ENCODE measurements at regions not wholly inside any gene's neighbourhood (a gene's known extent, or its start where the extent isn't known, plus 50 kb on each side); places are given as distances from the start of the nearest gene placed in this dataset.

DNA sequence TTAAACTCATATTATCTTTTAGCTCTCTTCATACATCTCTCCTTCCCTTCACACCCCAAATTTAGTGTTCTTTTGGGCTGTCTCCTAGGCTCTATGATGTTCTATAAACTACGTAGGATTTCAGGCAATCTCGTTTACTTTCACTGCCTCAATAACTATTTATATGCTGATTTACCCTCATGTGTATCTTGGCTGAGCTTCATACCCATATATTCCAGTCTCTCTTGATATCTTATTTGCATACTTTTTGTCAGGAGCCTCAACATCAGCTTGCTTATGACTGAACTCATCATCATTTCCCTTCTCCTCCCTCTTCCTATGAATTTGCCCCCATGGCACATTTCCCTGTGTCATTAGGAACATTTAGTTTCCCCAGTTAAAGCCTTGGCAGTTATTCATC, 262.1 kb upstream of the FBXO33 start:
- Histone ChIP-seq H2BK120ac (ENCODE audit: low read depth, low read length, poor library complexity, severe bottlenecking) (no peak overlapping the region), H3K27me3 (ENCODE audit: insufficient read depth, low read length) (no peaks in the 10 kb centered on the region), H3T11ph (ENCODE audit: low read length) (no peak overlapping the region), H3K79me1 (ENCODE audit: insufficient read depth, low read depth, low read length, poor library complexity, severe bottlenecking) (no peaks in the 10 kb centered on the region), H3K4me1 (ENCODE audit: insufficient read depth, low read length) (no peaks in the 10 kb centered on the region), H4K20me1 (ENCODE audit: control insufficient read depth, insufficient read depth, insufficient read length) (no peaks in the 10 kb centered on the region), H3K79me2 (ENCODE audit: insufficient read depth, low read length) (no peaks in the 10 kb centered on the region), H2BK5ac (ENCODE audit: insufficient read length, low read length) (no peak overlapping the region), H3K9me3 (ENCODE audit: control insufficient read depth, low read depth, low read length) (no peaks in the 10 kb centered on the region), H3K23me2 (ENCODE audit: insufficient read length, low read depth, low read length, poor library complexity, severe bottlenecking) (no peaks in the 10 kb centered on the region), H2AK5ac (ENCODE audit: insufficient read length, low read length) (no peak overlapping the region), H2BK12ac (ENCODE audit: insufficient read length, low read depth, low read length) (no peak overlapping the region), H4K91ac (ENCODE audit: insufficient read length, low read depth, low read length) (no peak overlapping the region), H4K5ac (ENCODE audit: insufficient read length, low read depth, low read length) (no peak overlapping the region), H3K4ac (ENCODE audit: low read depth, low read length) (no peak overlapping the region), H3K14ac (ENCODE audit: insufficient read depth, low read length) (no peak overlapping the region), H4K8ac (replicated peaks; ENCODE audit: insufficient read length, low read depth, low read length) (no peak overlapping the region), H3K4me2 (ENCODE audit: insufficient read depth, insufficient read length, low read length) (no peak overlapping the region), H3K27ac (ENCODE audit: insufficient read length, low read depth, low read length) (no peak overlapping the region), H3K23ac (ENCODE audit: insufficient read length, low read depth, low read length) (no peak overlapping the region), H3K56ac (ENCODE audit: insufficient read length, low read depth, low read length) (no peak overlapping the region), H2BK15ac (ENCODE audit: low read depth, low read length) (no peak overlapping the region), H2BK20ac (ENCODE audit: low read depth, low read length, poor library complexity, severe bottlenecking) (no peak overlapping the region), H3K9ac (ENCODE audit: extremely low read depth, insufficient read length, low read length) (no peak overlapping the region), H3K18ac (ENCODE audit: insufficient read length, low read depth, low read length) (no peak overlapping the region), H2AFZ (ENCODE audit: low read length) (no peak overlapping the region)
- Mint-ChIP-seq H3K36me3 (ENCODE audit: insufficient read depth in 1 of 3, low read depth in 3 of 3) (peaks cover 3 to 11% (median 6%) of the 10 kb centered on the region in 3 experiments; a peak in 5 of 7 replicates), H3K27me3 (ENCODE audit: low read depth) (no peaks in the 10 kb centered on the region), H3K27ac (no peak overlapping the region; a peak in 1 of 7 replicates), H3K9me3 (peaks cover 10 to 11% of the 10 kb centered on the region in 2 experiments), H3K4me3 (no peak overlapping the region), H3K4me1 (peaks cover 0 to 4% of the 10 kb centered on the region in 2 experiments; a peak in 1 of 4 replicates)
- TF ChIP-seq, protein P1, sequence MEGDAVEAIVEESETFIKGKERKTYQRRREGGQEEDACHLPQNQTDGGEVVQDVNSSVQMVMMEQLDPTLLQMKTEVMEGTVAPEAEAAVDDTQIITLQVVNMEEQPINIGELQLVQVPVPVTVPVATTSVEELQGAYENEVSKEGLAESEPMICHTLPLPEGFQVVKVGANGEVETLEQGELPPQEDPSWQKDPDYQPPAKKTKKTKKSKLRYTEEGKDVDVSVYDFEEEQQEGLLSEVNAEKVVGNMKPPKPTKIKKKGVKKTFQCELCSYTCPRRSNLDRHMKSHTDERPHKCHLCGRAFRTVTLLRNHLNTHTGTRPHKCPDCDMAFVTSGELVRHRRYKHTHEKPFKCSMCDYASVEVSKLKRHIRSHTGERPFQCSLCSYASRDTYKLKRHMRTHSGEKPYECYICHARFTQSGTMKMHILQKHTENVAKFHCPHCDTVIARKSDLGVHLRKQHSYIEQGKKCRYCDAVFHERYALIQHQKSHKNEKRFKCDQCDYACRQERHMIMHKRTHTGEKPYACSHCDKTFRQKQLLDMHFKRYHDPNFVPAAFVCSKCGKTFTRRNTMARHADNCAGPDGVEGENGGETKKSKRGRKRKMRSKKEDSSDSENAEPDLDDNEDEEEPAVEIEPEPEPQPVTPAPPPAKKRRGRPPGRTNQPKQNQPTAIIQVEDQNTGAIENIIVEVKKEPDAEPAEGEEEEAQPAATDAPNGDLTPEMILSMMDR (conservative IDR thresholded peaks at IDR 0.05) = no peak
- DNase-seq = no peak
- no CpG with 5 or more reads among the region's 2 CpGs for WGBS (ENCODE audit: extremely low coverage, insufficient read length, low lambda C conversion rate)
